ENCODE measurements at regions not wholly inside any gene's neighbourhood (a gene's known extent, or its start where the extent isn't known, plus 50 kb on each side); places are given as distances from the start of the nearest gene placed in this dataset.

GRCh38 chr15:98394546-98394945 lies 253.8 kb upstream of the IGF1R start:
- no peak for TF ChIP-seq CTCF (IDR thresholded peaks at IDR 0.05)
- TF ChIP-seq POLR2A (IDR thresholded peaks at IDR 0.05), result no peak
- TF ChIP-seq POLR2AphosphoS5 (IDR thresholded peaks at IDR 0.05), result no peak
- no peak for TF ChIP-seq EP300 (IDR thresholded peaks at IDR 0.05)

Measured in sigmoid colon (tissue), 4 donors.